Activated CD4-positive, alpha-beta memory T cell treated with anti-CD3 and anti-CD28 coated beads, Interleukin-2, amount 10 ng/mL, durations not matched to agents 7 days and 5 days (primary cell): ENCODE measurements at regions not wholly inside any gene's neighbourhood (a gene's known extent, or its start where the extent isn't known, plus 50 kb on each side); places are given as distances from the start of the nearest gene placed in this dataset.

ENCODE experiments used
- CTCF ChIA-PET: fragments of 350-600 bp; sonication (Branson Sonifier 250); formaldehyde crosslinking; loops from one replicate; lab custom pipeline; 2021; ENCODE audit warnings: antibody characterized with exemption, inconsistent platforms; lab: Charles Lee
- POLR2A ChIA-PET: fragments of 350-600 bp; sonication (Branson Sonifier 250); formaldehyde crosslinking; loops from one replicate; lab custom pipeline; 2021; ENCODE audit warnings: antibody characterized with exemption; lab: Charles Lee
- DNase-seq: peaks from one replicate; pipeline ENCODE4 v3.0.0-alpha.2; 2020
- H3K27ac Mint-ChIP-seq: one replicate; pipeline ENCODE4 v1.8.0; 2021; ENCODE audit warnings: mild to moderate bottlenecking, mixed read lengths
- H3K27me3 Mint-ChIP-seq: one replicate; pipeline ENCODE4 v1.8.0; 2021; ENCODE audit warnings: mixed read lengths
- H3K36me3 Mint-ChIP-seq: one replicate; pipeline ENCODE4 v1.8.0; 2021; ENCODE audit warnings: low read depth, mixed read lengths
- H3K4me1 Mint-ChIP-seq: one replicate; pipeline ENCODE4 v1.8.0; 2021; ENCODE audit warnings: mixed read lengths
- H3K4me3 Mint-ChIP-seq: one replicate; pipeline ENCODE4 v1.8.0; 2021; ENCODE audit warnings: mild to moderate bottlenecking, mixed read lengths
- H3K9me3 Mint-ChIP-seq: one replicate; pipeline ENCODE4 v1.8.0; 2021; ENCODE audit warnings: mixed read lengths

- POLR2A ChIA-PET = no interaction called here
- CTCF ChIA-PET = no interaction called here
- Mint-ChIP-seq H3K4me3 (no peak overlapping the region), H3K9me3 (peaks cover 25% of the 10 kb centered on the region), H3K27me3 (no peaks in the 10 kb centered on the region), H3K36me3 (no peaks in the 10 kb centered on the region), H3K4me1 (no peaks in the 10 kb centered on the region), H3K27ac (no peak overlapping the region)
- DNase-seq = no peak
Measured at GRCh38 chr9:106298997-106299396, 564.0 kb upstream of the ZNF462 start.

DNA sequence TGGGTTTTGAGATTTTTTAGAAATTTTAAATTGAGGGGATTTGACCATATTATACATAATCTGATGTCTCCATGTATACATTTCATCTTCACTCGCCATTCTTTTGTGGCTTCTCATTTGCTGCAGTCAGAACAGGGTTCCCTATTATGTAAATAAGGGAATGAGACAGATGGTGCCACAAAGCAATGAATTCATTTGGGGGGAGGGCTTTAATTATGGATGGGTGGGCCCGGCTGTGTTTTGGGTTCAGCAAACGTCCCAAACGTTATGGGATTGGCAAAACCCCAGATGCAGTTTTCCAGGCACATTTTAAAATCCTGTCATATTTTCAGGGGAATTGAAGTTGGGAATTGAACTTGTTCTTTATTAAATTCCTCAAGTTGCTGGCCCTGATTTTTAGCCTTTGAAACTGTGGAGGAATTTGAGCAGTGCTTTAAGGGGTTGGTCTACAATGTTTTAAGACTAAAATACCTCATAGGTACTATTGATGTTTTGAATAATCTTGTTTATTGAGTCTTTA is 558.5 kb upstream of the ZNF462 start:
- H3K9me3 Mint-ChIP-seq = peaks cover 14% of the 10 kb centered on the region
- CTCF ChIA-PET = no interaction called here
- H3K4me3 Mint-ChIP-seq = no peak overlapping the region
- no peaks in the 10 kb centered on the region for H3K27me3 Mint-ChIP-seq
- H3K4me1 Mint-ChIP-seq = no peaks in the 10 kb centered on the region
- H3K36me3 Mint-ChIP-seq = no peaks in the 10 kb centered on the region
- POLR2A ChIA-PET = no interaction called here
- DNase-seq = no peak
- no peak overlapping the region for H3K27ac Mint-ChIP-seq

DNA sequence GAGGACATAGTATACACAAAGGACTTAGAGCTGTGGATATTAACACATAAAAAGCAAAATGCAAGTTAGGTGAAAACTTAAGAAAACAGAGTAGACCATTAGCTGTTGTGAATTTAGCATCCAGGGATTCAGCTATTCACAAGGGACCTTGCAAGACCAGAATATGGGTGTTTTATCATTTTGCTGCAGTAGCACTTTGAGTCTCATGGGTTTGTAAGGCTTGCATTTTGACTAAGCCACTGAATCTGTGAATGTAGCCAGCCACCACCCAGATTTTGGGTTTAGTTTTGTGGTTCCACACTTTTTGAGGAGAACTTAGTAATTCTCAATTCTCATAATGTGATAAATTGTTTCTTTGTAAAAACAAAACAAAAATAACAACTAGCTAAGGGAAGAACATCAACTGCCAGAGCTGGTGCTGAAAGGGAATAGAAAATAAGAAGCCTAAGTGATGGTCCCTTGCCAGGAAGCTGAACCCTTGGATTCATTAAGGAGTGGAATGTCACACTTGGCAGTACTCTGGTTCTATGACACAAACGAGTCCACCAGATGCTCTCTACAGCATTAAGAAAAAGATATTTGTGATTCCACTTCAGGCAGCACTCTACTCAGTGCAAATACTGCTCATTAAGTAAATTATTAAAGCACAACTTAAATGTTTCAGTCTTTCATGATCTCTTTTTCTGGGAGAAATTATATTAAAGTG is 557.4 kb upstream of the ZNF462 start:
- H3K36me3 Mint-ChIP-seq = no peaks in the 10 kb centered on the region
- no peaks in the 10 kb centered on the region for H3K27me3 Mint-ChIP-seq
- POLR2A ChIA-PET = no interaction called here
- CTCF ChIA-PET = no interaction called here
- H3K4me1 Mint-ChIP-seq = no peaks in the 10 kb centered on the region
- peaks cover 16% of the 10 kb centered on the region for H3K9me3 Mint-ChIP-seq
- no peak for DNase-seq
- no peak overlapping the region for H3K4me3 Mint-ChIP-seq
- no peak overlapping the region for H3K27ac Mint-ChIP-seq

- Mint-ChIP-seq H3K4me3 (no peak overlapping the region), H3K9me3 (peaks cover 16% of the 10 kb centered on the region)
- POLR2A ChIA-PET = no interaction called here
Measured at GRCh38 chr9:106307670-106308069, 555.3 kb upstream of the ZNF462 start.

GRCh38 chr9:106309925-106310324 is 553.0 kb upstream of the ZNF462 start:
- Mint-ChIP-seq H3K4me1 (no peaks in the 10 kb centered on the region), H3K27ac (no peak overlapping the region), H3K4me3 (no peak overlapping the region), H3K9me3 (peaks cover 10% of the 10 kb centered on the region), H3K36me3 (no peaks in the 10 kb centered on the region), H3K27me3 (no peaks in the 10 kb centered on the region)
- ChIA-PET POLR2A (no interaction called here), CTCF (no interaction called here)
- DNase-seq = no peak

More at GRCh38 chr9:106307670-106308069, 555.3 kb upstream of the ZNF462 start:
- Mint-ChIP-seq H3K36me3 (no peaks in the 10 kb centered on the region), H3K27ac (no peak overlapping the region), H3K27me3 (no peaks in the 10 kb centered on the region), H3K4me1 (no peaks in the 10 kb centered on the region)
- no peak for DNase-seq
- CTCF ChIA-PET = no interaction called here

DNA sequence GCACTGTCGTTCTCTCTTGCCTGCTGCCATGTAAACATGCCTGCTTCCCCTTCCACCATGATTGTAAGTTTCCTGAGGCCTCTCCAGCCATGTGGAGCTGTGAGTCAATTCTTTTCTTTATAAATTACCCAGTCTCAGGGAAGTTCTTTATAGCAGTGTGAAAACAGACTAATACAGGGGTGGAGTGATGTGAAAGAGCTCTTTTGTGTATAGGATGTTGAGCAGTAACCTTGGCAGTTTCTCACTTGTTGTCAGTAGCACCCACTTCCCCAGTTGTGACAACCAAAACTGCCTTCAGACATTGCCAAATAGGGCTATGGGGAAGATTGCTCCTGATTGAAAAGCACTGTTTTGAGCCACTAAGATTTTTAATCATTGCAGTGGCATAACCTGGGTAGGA is 552.2 kb upstream of the ZNF462 start:
- ChIA-PET CTCF (interaction anchor here (0.6 kb wide), 1 partner anchor 311 kb away, joined by 3 read pairs; no protein-coding TSS in a partner anchor), POLR2A (no interaction called here)
- Mint-ChIP-seq H3K9me3 (peaks cover 9% of the 10 kb centered on the region), H3K36me3 (no peaks in the 10 kb centered on the region), H3K4me3 (no peak overlapping the region), H3K27ac (no peak overlapping the region), H3K4me1 (no peaks in the 10 kb centered on the region), H3K27me3 (no peaks in the 10 kb centered on the region)
- no peak for DNase-seq

DNA sequence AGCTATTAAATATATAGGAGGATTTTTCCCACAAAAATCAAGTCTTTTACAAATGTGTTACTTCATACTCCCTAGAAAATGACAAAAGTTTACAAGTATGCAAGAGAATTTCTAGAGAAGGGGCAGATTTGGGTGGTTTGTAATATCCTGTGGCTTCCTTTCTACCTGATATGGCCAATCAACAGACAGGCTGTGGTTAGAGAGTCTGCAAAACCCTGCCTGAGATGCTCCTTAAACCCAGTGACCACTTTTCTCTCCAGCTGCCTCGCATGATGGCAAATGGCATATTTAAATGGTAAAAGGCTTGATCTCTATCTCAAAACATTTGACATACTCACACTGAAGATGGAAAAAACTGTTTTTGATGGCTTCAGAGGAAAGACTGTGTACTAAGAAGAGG is 550.1 kb upstream of the ZNF462 start:
- Mint-ChIP-seq H3K9me3 (peaks cover 9% of the 10 kb centered on the region), H3K27me3 (no peaks in the 10 kb centered on the region), H3K4me3 (no peak overlapping the region), H3K4me1 (no peaks in the 10 kb centered on the region), H3K36me3 (no peaks in the 10 kb centered on the region), H3K27ac (no peak overlapping the region)
- ChIA-PET POLR2A (no interaction called here), CTCF (no interaction called here)
- DNase-seq = no peak

DNA sequence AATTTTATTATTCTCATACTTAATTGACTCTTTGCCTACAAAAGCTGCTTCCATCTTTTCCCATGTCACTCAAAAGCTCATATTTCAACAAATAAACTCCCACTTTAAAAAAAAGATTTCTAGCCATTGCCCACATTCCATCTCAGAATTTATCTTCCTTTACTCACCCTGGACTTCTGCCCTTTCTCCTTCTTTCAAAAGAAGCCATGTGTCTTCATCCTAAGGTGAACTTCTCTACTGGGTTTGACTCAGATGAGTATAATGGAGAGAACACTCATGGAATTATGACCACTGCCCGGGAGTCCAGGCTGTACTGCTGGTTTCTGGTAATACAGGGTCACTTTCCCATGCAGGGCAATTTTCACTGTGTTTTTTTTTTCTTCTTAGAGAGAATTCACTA is 548.5 kb upstream of the ZNF462 start:
- H3K27me3 Mint-ChIP-seq = no peaks in the 10 kb centered on the region
- no peaks in the 10 kb centered on the region for H3K36me3 Mint-ChIP-seq
- peaks cover 16% of the 10 kb centered on the region for H3K9me3 Mint-ChIP-seq
- H3K4me1 Mint-ChIP-seq = no peaks in the 10 kb centered on the region
- DNase-seq = no peak
- no peak overlapping the region for H3K27ac Mint-ChIP-seq
- ChIA-PET CTCF (no interaction called here), POLR2A (no interaction called here)
- no peak overlapping the region for H3K4me3 Mint-ChIP-seq

DNA sequence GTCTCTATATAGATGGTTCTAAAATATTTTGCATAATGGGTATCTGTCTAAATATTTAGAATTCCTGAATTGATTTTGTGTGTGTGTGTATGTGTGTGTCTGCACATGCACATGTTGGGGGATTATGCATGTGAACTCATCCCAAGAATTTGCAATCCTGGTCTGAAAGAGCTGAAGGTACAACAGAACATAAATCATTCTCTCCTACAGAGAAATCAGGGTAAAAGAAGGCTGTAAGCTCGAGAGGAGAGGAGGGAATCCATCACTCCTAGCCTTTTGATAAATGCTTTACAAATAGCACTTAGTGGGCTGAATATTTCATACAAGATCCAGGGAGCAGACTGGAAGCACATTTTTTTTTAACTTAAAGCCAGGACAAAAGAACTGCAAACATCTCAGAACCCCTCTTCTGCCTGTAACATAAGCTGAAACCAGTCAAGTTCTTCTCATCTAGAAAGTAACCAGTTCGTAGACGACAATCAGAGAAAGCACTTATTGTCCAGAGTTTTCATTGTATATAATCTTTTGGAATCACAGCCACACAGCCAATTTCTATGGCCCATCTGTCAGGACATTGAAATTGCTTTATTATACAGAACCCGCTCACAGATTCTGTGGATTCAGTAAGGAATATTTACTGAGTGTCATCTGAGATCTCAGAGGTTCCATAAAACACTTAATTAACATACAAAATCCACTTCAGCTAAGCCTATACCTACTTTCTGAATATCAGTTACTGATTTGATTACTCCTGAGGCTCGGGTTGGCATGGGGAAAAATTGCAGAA is 541.4 kb upstream of the ZNF462 start:
- Mint-ChIP-seq H3K27me3 (no peaks in the 10 kb centered on the region), H3K36me3 (no peaks in the 10 kb centered on the region), H3K27ac (no peak overlapping the region), H3K9me3 (peaks cover 13% of the 10 kb centered on the region), H3K4me1 (no peaks in the 10 kb centered on the region), H3K4me3 (no peak overlapping the region)
- CTCF ChIA-PET = no interaction called here
- POLR2A ChIA-PET = no interaction called here
- no peak for DNase-seq

DNA sequence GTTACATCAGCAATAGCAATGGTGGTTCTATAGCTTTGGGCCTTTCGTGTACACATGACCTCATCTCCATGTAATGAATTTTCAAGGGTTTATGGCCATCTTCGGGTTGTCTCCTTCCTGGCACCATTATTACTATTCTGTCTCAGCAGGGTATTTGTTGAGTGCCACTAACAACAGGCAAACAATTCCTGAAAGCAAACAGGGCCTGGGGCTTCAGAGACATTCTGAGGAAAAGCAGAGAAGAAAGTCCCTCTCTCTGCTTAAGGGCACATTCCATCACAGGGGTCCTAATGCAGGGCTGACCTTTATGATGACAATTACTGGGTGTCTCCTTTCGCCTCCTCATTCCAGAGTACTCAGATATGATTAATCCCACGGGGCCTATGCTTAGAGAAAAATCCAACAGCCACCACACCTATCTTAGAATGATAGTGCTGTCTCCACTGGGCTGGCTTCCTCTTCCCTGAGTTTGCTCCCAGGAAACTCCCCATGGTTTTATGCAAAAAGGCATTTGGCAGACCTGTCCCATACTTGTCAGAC is 540.2 kb upstream of the ZNF462 start:
- Mint-ChIP-seq H3K36me3 (no peaks in the 10 kb centered on the region), H3K4me3 (no peak overlapping the region), H3K4me1 (no peaks in the 10 kb centered on the region), H3K9me3 (peaks cover 13% of the 10 kb centered on the region), H3K27me3 (no peaks in the 10 kb centered on the region), H3K27ac (no peak overlapping the region)
- POLR2A ChIA-PET = no interaction called here
- CTCF ChIA-PET = no interaction called here
- DNase-seq = no peak

DNA sequence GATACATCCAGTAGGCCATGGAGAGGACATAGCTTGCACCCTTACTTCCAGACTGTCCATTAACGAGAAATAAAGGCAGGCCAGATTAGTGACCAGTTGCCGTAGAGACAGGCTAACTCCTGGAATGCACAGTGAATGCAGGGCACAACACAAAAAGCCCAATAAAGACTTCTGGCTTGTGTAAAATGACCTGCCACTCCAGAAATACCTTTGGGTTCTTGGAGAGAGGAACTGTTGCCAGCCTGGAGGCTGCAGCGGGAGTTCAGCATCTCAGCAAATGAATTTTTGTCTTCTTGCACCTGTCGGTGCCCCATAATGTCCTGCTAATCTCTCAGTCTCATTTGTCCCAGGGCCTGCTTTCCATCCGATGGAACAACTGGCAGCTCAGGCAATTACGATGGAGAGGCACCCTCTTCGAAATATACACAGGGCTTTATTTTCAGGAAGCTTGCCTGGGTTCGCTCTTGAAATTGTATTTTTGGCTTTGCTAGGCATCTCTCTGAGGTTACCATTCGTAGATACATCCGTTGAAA is 538.8 kb upstream of the ZNF462 start:
- Mint-ChIP-seq H3K36me3 (no peaks in the 10 kb centered on the region), H3K9me3 (peaks cover 9% of the 10 kb centered on the region), H3K27me3 (no peaks in the 10 kb centered on the region), H3K4me3 (no peak overlapping the region), H3K27ac (no peak overlapping the region), H3K4me1 (no peaks in the 10 kb centered on the region)
- DNase-seq = no peak
- CTCF ChIA-PET = no interaction called here
- POLR2A ChIA-PET = no interaction called here

DNA sequence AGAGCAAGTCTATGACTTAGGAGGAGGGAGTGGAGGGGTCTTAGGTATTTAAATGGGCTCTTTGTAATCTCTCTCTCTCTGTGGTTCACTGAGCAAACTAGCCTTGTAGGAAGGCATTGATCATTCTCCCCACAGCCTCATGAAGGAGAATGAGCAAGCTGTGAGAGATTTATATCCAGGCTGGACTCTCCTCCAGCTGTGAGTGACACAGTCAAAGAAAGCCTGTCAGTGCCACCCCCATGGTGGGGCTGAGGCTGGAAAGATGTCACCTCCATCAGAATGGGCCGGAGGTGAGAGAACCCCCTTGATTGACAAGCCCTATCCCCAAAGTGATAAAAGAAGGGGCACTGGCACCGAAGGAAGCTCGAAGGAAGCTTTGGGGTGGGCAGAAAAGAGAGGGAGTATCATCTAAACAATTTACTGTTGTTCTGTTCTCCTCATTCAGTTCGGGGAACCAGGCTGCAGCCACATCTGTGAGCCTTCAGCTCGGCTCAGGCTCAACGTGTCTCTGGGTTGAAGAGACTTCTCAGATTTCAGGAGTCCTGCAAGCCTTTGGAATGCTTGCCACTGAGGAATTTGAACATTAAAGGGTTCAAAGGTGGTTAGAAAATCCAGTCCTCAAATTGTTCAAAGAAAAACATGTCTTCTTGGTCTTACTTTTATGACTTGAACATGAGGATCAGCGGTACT is 538.2 kb upstream of the ZNF462 start:
- CTCF ChIA-PET = no interaction called here
- no peaks in the 10 kb centered on the region for H3K36me3 Mint-ChIP-seq
- POLR2A ChIA-PET = no interaction called here
- no peaks in the 10 kb centered on the region for H3K4me1 Mint-ChIP-seq
- no peak for DNase-seq
- H3K27ac Mint-ChIP-seq = no peak overlapping the region
- H3K9me3 Mint-ChIP-seq = peaks cover 6% of the 10 kb centered on the region
- no peaks in the 10 kb centered on the region for H3K27me3 Mint-ChIP-seq
- no peak overlapping the region for H3K4me3 Mint-ChIP-seq

- DNase-seq = no peak
- H3K36me3 Mint-ChIP-seq = no peaks in the 10 kb centered on the region
- H3K27ac Mint-ChIP-seq = no peak overlapping the region
- H3K4me1 Mint-ChIP-seq = no peaks in the 10 kb centered on the region
- no peak overlapping the region for H3K4me3 Mint-ChIP-seq
- peaks cover 3% of the 10 kb centered on the region for H3K9me3 Mint-ChIP-seq
- CTCF ChIA-PET = no interaction called here
- POLR2A ChIA-PET = no interaction called here
- H3K27me3 Mint-ChIP-seq = no peaks in the 10 kb centered on the region
Measured at GRCh38 chr9:106326493-106326892, 536.5 kb upstream of the ZNF462 start.
